K562 (cell line): ENCODE measurements at regions not wholly inside any gene's neighbourhood (a gene's known extent, or its start where the extent isn't known, plus 50 kb on each side); places are given as distances from the start of the nearest gene placed in this dataset.

Experiments used
- ATAC-seq: fragments of 200-7000 bp; cut with Tn5 transposase; 3 replicates; pipeline ENCODE4 v1.9.1; 2020; ENCODE audit warnings: moderate library complexity
- BruUV-seq: library from RNA; stranded (reverse); fragments of 400-500 nt; replicated peaks from 2 replicates; lab custom pipeline; 2021; lab: Mats Ljungman, UMichigan
- CTCF ChIA-PET: fragments of 300-600 bp; formaldehyde crosslinking; extraction: SDS; loops from one replicate; lab custom pipeline; 2021; ENCODE audit warnings: low intra/inter-chr PET ratio; lab: Yijun Ruan, JAX
- POLR2A ChIA-PET: fragments of 300-600, 350-650 bp; sonication (Branson Sonifier 250); formaldehyde crosslinking; extraction: SDS; loops from one replicate; lab custom pipeline; 2021; ENCODE audit warnings: antibody characterized with exemption, inconsistent platforms; lab: Yijun Ruan, JAX
- DNase-seq, 4 experiments: peaks; one replicate each; pipeline versions ENCODE4 v3.0.0 to v3.0.0-alpha.2; 2011 to 2018; ENCODE audit warnings: low spot score in 3 of 4, mixed read lengths in 3 of 4; ENCODE audit errors: extremely low read depth in 1 of 4
- FAIRE-seq: peaks from 2 replicates; lab custom pipeline; 2011; peaks lifted over from hg19 to GRCh38; lab: Jason Lieb, UNC
- H2AFZ ChIP-seq: 2 replicates; pipeline ENCODE4 v1.6.0; 2011; ENCODE audit warnings: low read depth, low read length, control low read depth, inconsistent platforms
- H3K27ac ChIP-seq: fragments of 200-600 bp; 3 replicates; pipeline ENCODE4 v1.8.0; 2011; ENCODE audit warnings: low read depth, mild to moderate bottlenecking, control low read depth, inconsistent platforms, low read length, moderate library complexity, mixed read lengths; ENCODE audit errors: extremely low read depth
- H3K27me3 ChIP-seq, 2 experiments: fragments of 300-600 bp in 1 of 2; 2 replicates in 1 of 2; 3 replicates in 1 of 2; pipeline versions ENCODE4 v1.6.0 to v1.8.0; 2011; ENCODE audit warnings: inconsistent platforms in 2 of 2, low read length in 2 of 2, mild to moderate bottlenecking in 1 of 2, mixed read lengths in 1 of 2, moderate library complexity in 1 of 2; ENCODE audit not compliant: control insufficient read depth in 2 of 2, insufficient read depth in 2 of 2
- H3K36me3 ChIP-seq: fragments of 300-600 bp; 3 replicates; pipeline ENCODE4 v1.8.0; 2011; ENCODE audit warnings: mild to moderate bottlenecking, low read length, inconsistent platforms; ENCODE audit not compliant: control insufficient read depth, insufficient read depth
- H3K4me1 ChIP-seq, 2 experiments: fragments of 200-600 bp in 1 of 2; replicated peaks in 1 of 2; 2 replicates in 1 of 2; 3 replicates in 1 of 2; pipeline versions ENCODE4 v1.5.1 to v1.8.0; 2011; ENCODE audit warnings: inconsistent platforms in 2 of 2, low read length in 2 of 2, mild to moderate bottlenecking in 1 of 2, mixed read lengths in 1 of 2, moderate library complexity in 1 of 2; ENCODE audit not compliant: control insufficient read depth in 2 of 2, insufficient read depth in 2 of 2
- H3K4me2 ChIP-seq: 2 replicates; pipeline ENCODE4 v1.6.1; 2011; ENCODE audit warnings: low read length, control low read depth, inconsistent platforms, mixed read lengths; ENCODE audit not compliant: insufficient read depth
- H3K4me3 ChIP-seq: fragments of 200-600 bp; sonication (generic), shearing (Covaris generic); 2 replicates; pipeline ENCODE4 v1.5.1; 2016; ENCODE audit warnings: control low read depth, inconsistent platforms
- H3K79me2 ChIP-seq: fragments of 200-600 bp; 3 replicates; pipeline ENCODE4 v1.8.0; 2011; ENCODE audit warnings: low read length, inconsistent platforms; ENCODE audit not compliant: control insufficient read depth, insufficient read depth
- H3K9ac ChIP-seq, 2 experiments: 2 replicates each; pipeline versions ENCODE4 v1.6.0 to v1.6.1; 2011; ENCODE audit warnings: low read depth in 2 of 2, low read length in 2 of 2, control low read depth in 1 of 2, inconsistent platforms in 1 of 2, mild to moderate bottlenecking in 1 of 2, mixed read lengths in 1 of 2; ENCODE audit not compliant: insufficient read depth in 1 of 2
- H3K9me1 ChIP-seq: one replicate; pipeline ENCODE4 v1.6.0; 2011; ENCODE audit warnings: inconsistent platforms, mild to moderate bottlenecking, low read length, moderate library complexity; ENCODE audit not compliant: control insufficient read depth, insufficient read depth
- H3K9me3 ChIP-seq: replicated peaks from 2 replicates; pipeline ENCODE4 v1.5.1; 2011; ENCODE audit warnings: low read depth, low read length, inconsistent platforms; ENCODE audit not compliant: control insufficient read depth, insufficient read depth
- H4K20me1 ChIP-seq: replicated peaks from 2 replicates; pipeline ENCODE4 v1.6.1; 2011; ENCODE audit warnings: low read length, inconsistent platforms, mixed read lengths; ENCODE audit not compliant: control insufficient read depth, insufficient read depth
- CEBPZ ChIP-seq: fragments of 150-350 bp; IDR thresholded peaks from 2 replicates; pipeline ENCODE4 v1.6.1; 2014; ENCODE audit warnings: low read depth, mild to moderate bottlenecking, low read length, borderline replicate concordance
- E2F3 ChIP-seq: fragments of 250-450 bp; sonication (Bioruptor Pico); IDR thresholded peaks from 2 replicates; pipeline ENCODE4 v1.4.0; 2020; ENCODE audit warnings: mild to moderate bottlenecking
- FUS ChIP-seq: fragments of 200-400 bp; formaldehyde crosslinking; optimal IDR thresholded peaks from 2 replicates; pipeline ENCODE3; 2017; ENCODE audit warnings: low read depth, low read length
- IRF9 ChIP-seq: fragments of 450-650 bp; IDR thresholded peaks from 2 replicates; pipeline ENCODE4 v1.6.1; 2016; ENCODE audit warnings: missing biosample characterization, missing genetic modification characterization
- JUNB ChIP-seq: fragments of 450-650 bp; formaldehyde crosslinking; conservative IDR thresholded peaks from 2 replicates; pipeline ENCODE4 v1.4.0; 2020; ENCODE audit warnings: mild to moderate bottlenecking
- STAG1 ChIP-seq: sonication (generic); formaldehyde crosslinking; IDR thresholded peaks from 2 replicates; pipeline ENCODE4 v1.5.0; 2020; ENCODE audit warnings: missing genetic modification reagents, borderline replicate concordance
- ZNF263 ChIP-seq: sonication (generic); formaldehyde crosslinking; IDR thresholded peaks from 2 replicates; pipeline ENCODE4 v1.8.0; 2022; ENCODE audit warnings: mild to moderate bottlenecking, missing genetic modification reagents, borderline replicate concordance
- ZNF778 ChIP-seq: fragments of 450-650 bp; formaldehyde crosslinking; IDR thresholded peaks from 2 replicates; pipeline ENCODE4 v1.4.0; 2020; ENCODE audit warnings: mild to moderate bottlenecking, moderate library complexity
- WGBS: fragments of 100-300 bp; shearing (Covaris generic); methylation state at CpG from one replicate; pipeline ENCODE4 v1.1.6; 2016; ENCODE audit warnings: low coverage, mixed read lengths; ENCODE audit not compliant: insufficient coverage; ENCODE audit errors: missing lambda C conversion rate; 5-methylcytosine and 5-hydroxymethylcytosine counted together
- in situ Hi-C: fragments of 300-500 bp; cut with MboI; formaldehyde crosslinking; loops from 4 replicates; pipeline ENCODE4 v1.15.0; 2018; ENCODE audit warnings: inconsistent platforms, mixed read lengths
- intact Hi-C: fragments of 100-400 bp; cut with micrococcal nuclease; formaldehyde crosslinking; loops from 2 replicates; pipeline ENCODE4 v1.14.2; 2022

- BruUV-seq: no TSS peak
- intact Hi-C loops: no loop called here
- DNase-seq: no peak
- Histone ChIP-seq H2AFZ (no peak overlapping the region), H3K9me3 (no peaks in the 10 kb centered on the region; the same call in 1 of the 2 replicates), H3K27me3 (no peaks in the 10 kb centered on the region), H3K9ac (no peak overlapping the region), H3K36me3 (no peaks in the 10 kb centered on the region), H3K79me2 (no peaks in the 10 kb centered on the region), H3K9me1 (no peaks in the 10 kb centered on the region), H3K4me1 (no peaks in the 10 kb centered on the region), H3K4me2 (no peak overlapping the region), H4K20me1 (no peaks in the 10 kb centered on the region), H3K4me3 (no peak overlapping the region), H3K27ac (no peak overlapping the region)
- no peak for FAIRE-seq
- no peak for TF ChIP-seq STAG1 (CRISPR knock-in tag)
- no peak for TF ChIP-seq E2F3
- no peak for TF ChIP-seq JUNB (CRISPR knock-in tag)
- no peak for TF ChIP-seq ZNF263 (CRISPR knock-in tag)
- TF ChIP-seq FUS: no peak
- no peak for TF ChIP-seq IRF9 (tag)
- no peak for TF ChIP-seq CEBPZ
- no peak for TF ChIP-seq ZNF778 (CRISPR knock-in tag)
- ChIA-PET CTCF (no interaction called here), POLR2A (no interaction called here)
- ATAC-seq: no peak
- WGBS: 2% methylated on average over 3 of the region's 3 CpGs
- in situ Hi-C loops: no loop called here
These were observed 228.4 kb downstream of the BLID start for GRCh38 chr11:121887569-121887968.
